Lung (tissue), 11 donors: ENCODE measurements at regions not wholly inside any gene's neighbourhood (a gene's known extent, or its start where the extent isn't known, plus 50 kb on each side); places are given as distances from the start of the nearest gene placed in this dataset.

ENCODE experiments used
- ATAC-seq: fragments of 200-7000 bp; cut with Tn5 transposase; one replicate; pipeline ENCODE4 v1.9.1; 2020; ENCODE audit warnings: moderate number of reproducible peaks; ENCODE audit not compliant: insufficient read depth, low FRiP score
- DNase-seq, 3 donors: peaks; one replicate each; pipeline ENCODE4 v3.0.0-alpha.2; 2013 to 2017
- H3K27ac ChIP-seq, 2 donors: one replicate each; pipeline ENCODE4 v1.5.1; 2013; ENCODE audit warnings: mild to moderate bottlenecking in 2 of 2, moderate library complexity in 2 of 2, control low read depth in 1 of 2, inconsistent platforms in 1 of 2, low read depth in 1 of 2, low read length in 1 of 2
- H3K27me3 ChIP-seq, 3 donors: one replicate each; pipeline ENCODE4 v1.5.1; 2013; ENCODE audit warnings: low read length in 2 of 3; ENCODE audit not compliant: control insufficient read depth in 3 of 3, insufficient read depth in 3 of 3
- H3K36me3 ChIP-seq, 4 donors: one replicate each; pipeline ENCODE4 v1.5.1; 2013; ENCODE audit warnings: low read length in 4 of 4, mild to moderate bottlenecking in 1 of 4, moderate library complexity in 1 of 4; ENCODE audit not compliant: control insufficient read depth in 4 of 4, insufficient read depth in 4 of 4
- H3K4me1 ChIP-seq, 5 donors: one replicate each; pipeline ENCODE4 v1.5.1; 2013; ENCODE audit warnings: low read length in 5 of 5, mild to moderate bottlenecking in 2 of 5, moderate library complexity in 1 of 5; ENCODE audit not compliant: control insufficient read depth in 5 of 5, insufficient read depth in 5 of 5
- H3K4me3 ChIP-seq: one replicate; pipeline ENCODE4 v1.5.1; 2013; ENCODE audit warnings: mild to moderate bottlenecking, control low read depth, moderate library complexity
- H3K9ac ChIP-seq, 2 donors: one replicate each; pipeline ENCODE4 v1.5.1; 2013; ENCODE audit warnings: low read length in 2 of 2, control low read depth in 1 of 2; ENCODE audit not compliant: insufficient read depth in 1 of 2
- H3K9me3 ChIP-seq, 4 donors: one replicate each; pipeline ENCODE4 v1.5.1; 2013; ENCODE audit warnings: low read length in 3 of 4, mild to moderate bottlenecking in 1 of 4, moderate library complexity in 1 of 4; ENCODE audit not compliant: control insufficient read depth in 4 of 4, insufficient read depth in 3 of 4
- CTCF ChIP-seq: IDR thresholded peaks from 2 replicates; pipeline ENCODE4 v1.5.1; 2012; ENCODE audit warnings: mild to moderate bottlenecking; ENCODE audit errors: control extremely low read depth, extremely low read depth
- WGBS, 2 donors: extraction: QIAGEN DNeasy Blood & Tissue Kit; methylation state at CpG; one replicate each; pipeline ENCODE4 v1.1.7; 2013; 5-methylcytosine and 5-hydroxymethylcytosine counted together
- donor health status: control.
- donor health status: control.
- donor health status: Bipolar disorder and iron deficiency.
- donor health status: healthy.
- donor health status: DM: yes; HTN: yes; CAD: no.

DNA sequence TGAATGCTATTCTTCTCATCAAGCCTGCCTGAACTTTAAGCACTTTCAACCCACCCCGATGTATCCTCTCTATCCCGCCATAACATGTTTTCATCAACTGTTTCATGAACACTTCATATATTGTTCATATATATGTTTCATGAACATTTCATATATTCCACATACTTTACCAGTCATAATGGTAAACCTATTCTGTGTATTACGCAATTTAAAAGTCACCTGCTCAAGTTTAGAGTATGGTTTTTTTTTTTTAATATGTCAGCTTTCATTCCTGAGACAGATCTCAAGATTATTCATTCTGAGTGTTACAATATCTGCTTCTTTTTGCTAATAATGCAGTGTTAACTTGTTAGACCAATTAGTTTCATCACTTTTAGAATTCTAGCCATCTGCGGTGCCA, 140.7 kb downstream of the SIPA1L2 start:
- H3K4me3 ChIP-seq, result no peak overlapping the region
- WGBS, 2 donors, result 98% methylated on average over 4 of the region's 4 CpGs
- no peak for DNase-seq

DNA sequence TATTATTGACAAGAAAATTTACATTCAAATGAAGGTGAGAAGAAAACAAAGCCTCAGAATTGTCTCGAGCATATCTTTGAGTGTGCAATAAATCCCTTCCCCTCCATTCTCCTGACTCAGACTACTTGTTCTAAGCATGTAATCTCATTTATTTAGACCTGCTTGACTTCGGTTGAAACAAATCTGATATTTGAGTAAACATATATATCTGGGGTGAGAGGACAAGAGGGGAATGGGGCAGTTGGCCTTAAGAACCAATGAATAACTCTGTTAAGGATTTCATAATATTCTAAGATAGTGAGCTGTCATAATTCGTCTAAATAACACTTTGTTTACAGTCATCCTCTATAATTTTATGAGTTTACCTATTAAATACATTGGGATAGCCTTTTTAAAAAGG, 142.7 kb downstream of the SIPA1L2 start:
- WGBS, 2 donors, result 70 to 89% methylated on average over 3 of the region's 3 CpGs
- TF ChIP-seq CTCF, result no peak
- H3K27ac ChIP-seq, result peak overlapping the region in 1 of 2 donors; percentile 48

More for the DNA sequence above, 140.7 kb downstream of the SIPA1L2 start:
- no peaks in the 10 kb centered on the region for H3K27me3 ChIP-seq
- no peaks in the 10 kb centered on the region for H3K9me3 ChIP-seq
- H3K4me1 ChIP-seq, result peaks cover 0 to 11% (median 5%) of the 10 kb centered on the region in 5 donors
- H3K9ac ChIP-seq, result no peak overlapping the region
- peaks cover 3 to 30% (median 18%) of the 10 kb centered on the region in 4 donors for H3K36me3 ChIP-seq
- ATAC-seq, result no peak
- H3K27ac ChIP-seq, result no peak overlapping the region
- no peak for TF ChIP-seq CTCF

DNA sequence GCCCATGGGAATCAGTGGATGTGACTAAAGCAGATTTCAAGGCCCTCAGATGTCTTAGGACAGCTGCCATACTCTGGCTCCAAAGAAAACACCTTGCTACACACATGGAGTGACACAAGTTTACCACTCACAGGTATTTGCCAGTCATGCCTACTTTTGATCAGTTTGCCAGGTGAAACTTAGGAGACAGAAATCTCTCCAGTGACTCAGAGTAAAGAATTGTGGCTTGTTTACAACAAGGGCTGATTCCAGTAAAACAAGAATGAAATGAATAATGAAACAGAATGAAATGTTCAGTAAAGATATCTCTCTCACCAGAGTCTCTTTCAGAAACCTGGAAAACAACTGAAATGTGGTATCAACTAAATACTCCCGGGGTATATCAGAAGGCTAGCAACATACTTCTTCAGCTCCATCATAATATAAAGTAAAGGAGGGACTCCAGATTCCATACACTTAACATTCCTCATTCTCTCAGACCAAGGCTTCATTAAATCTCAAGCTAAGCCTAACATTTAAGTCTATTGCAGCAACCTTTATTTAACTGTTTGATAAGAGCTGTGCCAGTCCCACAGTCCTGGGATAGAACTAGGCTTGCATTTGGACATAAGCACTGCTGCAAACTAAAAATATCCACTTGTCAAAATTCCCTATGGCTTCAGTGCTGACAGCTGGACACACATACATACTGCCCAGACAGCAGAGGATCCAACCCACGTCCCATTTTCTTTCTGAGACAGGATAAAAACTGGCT, 143.3 kb downstream of the SIPA1L2 start:
- Histone ChIP-seq H3K36me3 (peaks cover 7 to 34% (median 15%) of the 10 kb centered on the region in 4 donors), H3K9me3 (no peaks in the 10 kb centered on the region), H3K9ac (no peak overlapping the region), H3K27me3 (no peaks in the 10 kb centered on the region), H3K4me1 (peaks cover 0 to 16% (median 11%) of the 10 kb centered on the region in 5 donors), H3K4me3 (no peak overlapping the region), H3K27ac (peak overlapping the region in 1 of 2 donors; percentile 48)
- no peak for TF ChIP-seq CTCF
- WGBS, 2 donors, result 65 to 84% methylated on average over 2 of the region's 2 CpGs
- ATAC-seq (no peak), DNase-seq (peak in 1 of 3 donors; percentile 39)

More for the DNA sequence above, 142.7 kb downstream of the SIPA1L2 start:
- H3K9me3 ChIP-seq, result no peaks in the 10 kb centered on the region
- H3K36me3 ChIP-seq, result peaks cover 7 to 33% (median 15%) of the 10 kb centered on the region in 4 donors
- no peak overlapping the region for H3K9ac ChIP-seq
- DNase-seq (no peak), ATAC-seq (no peak)
- peaks cover 0 to 16% (median 11%) of the 10 kb centered on the region in 5 donors for H3K4me1 ChIP-seq
- no peak overlapping the region for H3K4me3 ChIP-seq
- H3K27me3 ChIP-seq, result no peaks in the 10 kb centered on the region
